ENCODE measurements at regions not wholly inside any gene's neighbourhood (a gene's known extent, or its start where the extent isn't known, plus 50 kb on each side); places are given as distances from the start of the nearest gene placed in this dataset.
"Not testable (repeated sequence)": the region's sequence is repeated elsewhere in the genome, so short reads cannot be mapped to it uniquely, and the experiment has no call there.

- no peak for DNase-seq (ENCODE audit: low read depth in 1 of 2, low spot score in 1 of 2)
These were observed 521.3 kb downstream of the UQCRFS1 start for GRCh38 chr19:28691683-28692082.

GRCh38 chr19:28689464-28689863 is 523.5 kb downstream of the UQCRFS1 start:
- not testable (repeated sequence) for DNase-seq (ENCODE audit: low read depth in 1 of 2, low spot score in 1 of 2)

DNA sequence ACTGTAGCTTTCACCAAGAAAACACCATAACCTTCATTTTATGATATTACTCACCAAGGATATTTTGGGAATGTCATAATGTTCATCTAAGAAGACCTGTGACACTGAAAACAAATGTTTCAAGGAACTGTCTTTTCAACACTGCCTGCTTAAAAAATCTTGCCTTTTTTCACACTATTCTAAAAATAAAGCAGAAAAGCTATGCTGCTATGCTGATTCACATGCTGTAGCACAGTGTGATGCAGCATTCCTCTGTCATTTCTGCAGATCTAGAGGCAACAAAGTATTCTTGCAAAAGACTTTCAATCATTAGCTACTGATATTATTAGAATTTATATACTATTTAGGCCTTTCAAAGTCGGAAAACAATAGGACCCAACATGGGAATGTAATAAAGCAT is 525.7 kb downstream of the UQCRFS1 start:
- no peak for DNase-seq (ENCODE audit: low read depth in 1 of 2, low spot score in 1 of 2)

- no peak for DNase-seq (ENCODE audit: low read depth in 1 of 2, low spot score in 1 of 2)
These were observed 526.2 kb downstream of the UQCRFS1 start for GRCh38 chr19:28686756-28687155.

- no peak for DNase-seq (ENCODE audit: low read depth in 1 of 2, low spot score in 1 of 2)
These were observed 527.1 kb downstream of the UQCRFS1 start for GRCh38 chr19:28685802-28686201.

DNA sequence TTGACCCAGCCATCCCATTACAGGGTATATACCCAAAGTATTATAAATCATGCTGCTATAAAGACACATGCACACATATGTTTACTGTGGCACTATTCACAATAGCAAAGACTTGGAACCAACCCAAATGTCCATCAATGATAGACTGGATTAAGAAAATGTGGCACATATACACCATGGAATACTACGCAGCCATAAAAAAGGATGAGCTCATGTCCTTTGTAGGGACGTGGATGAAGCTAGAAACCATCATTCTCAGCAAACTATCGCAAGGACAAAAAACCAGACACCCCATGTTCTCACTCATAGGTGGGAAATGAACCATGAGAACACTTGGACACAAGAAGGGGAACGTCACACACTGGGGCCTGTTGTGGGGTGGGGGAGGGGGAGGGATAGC is 527.9 kb downstream of the UQCRFS1 start:
- DNase-seq (ENCODE audit: low read depth in 1 of 2, low spot score in 1 of 2) = not testable (repeated sequence)

GRCh38 chr19:28680111-28680510 is 532.8 kb downstream of the UQCRFS1 start:
- no peak for DNase-seq (ENCODE audit: low read depth in 1 of 2, low spot score in 1 of 2)

GRCh38 chr19:28670836-28671235 is 542.1 kb downstream of the UQCRFS1 start:
- DNase-seq (ENCODE audit: low read depth in 1 of 2, low spot score in 1 of 2) = no peak

DNA sequence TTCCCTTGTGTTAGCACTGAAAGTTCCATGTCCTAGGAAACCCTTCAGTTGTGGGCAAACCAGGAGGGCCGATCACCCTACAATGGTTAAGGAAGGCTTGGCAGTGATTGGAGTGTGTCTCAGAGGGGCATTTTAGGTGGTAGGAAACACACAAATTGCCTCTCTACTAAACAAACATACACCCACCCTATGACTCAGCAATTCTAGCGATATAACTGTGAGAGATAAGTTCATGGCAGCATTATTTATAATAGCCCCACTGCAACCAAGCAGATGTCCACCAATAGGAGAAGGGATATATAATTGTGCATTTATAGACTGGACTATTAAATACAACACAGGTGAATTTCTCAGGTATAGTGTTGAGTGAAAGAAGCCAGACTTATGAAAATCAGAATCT is 543.1 kb downstream of the UQCRFS1 start:
- no peak for DNase-seq (ENCODE audit: low read depth in 1 of 2, low spot score in 1 of 2)

GRCh38 chr19:28667348-28667977 is 545.5 kb downstream of the UQCRFS1 start:
- DNase-seq (ENCODE audit: low read depth in 1 of 2, low spot score in 1 of 2) = no peak

DNA sequence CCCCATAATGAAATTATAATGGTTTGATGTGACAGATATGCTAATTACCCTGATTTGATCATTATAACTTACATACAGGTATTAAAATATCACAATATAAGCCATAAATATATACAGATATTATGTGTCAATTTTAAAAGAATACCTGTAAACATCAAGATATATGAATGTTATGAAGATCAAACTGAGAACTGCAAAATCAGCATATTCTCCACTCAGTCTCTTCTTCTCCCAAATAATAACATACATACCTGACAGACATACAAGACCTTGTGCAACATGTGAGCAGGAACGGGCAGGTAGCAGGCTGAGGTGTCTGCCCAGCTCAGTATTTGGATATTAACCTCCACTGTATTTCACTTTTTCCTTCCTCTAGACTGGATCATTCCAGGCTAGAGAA is 547.2 kb downstream of the UQCRFS1 start:
- no peak for DNase-seq (ENCODE audit: low read depth in 1 of 2, low spot score in 1 of 2)

DNA sequence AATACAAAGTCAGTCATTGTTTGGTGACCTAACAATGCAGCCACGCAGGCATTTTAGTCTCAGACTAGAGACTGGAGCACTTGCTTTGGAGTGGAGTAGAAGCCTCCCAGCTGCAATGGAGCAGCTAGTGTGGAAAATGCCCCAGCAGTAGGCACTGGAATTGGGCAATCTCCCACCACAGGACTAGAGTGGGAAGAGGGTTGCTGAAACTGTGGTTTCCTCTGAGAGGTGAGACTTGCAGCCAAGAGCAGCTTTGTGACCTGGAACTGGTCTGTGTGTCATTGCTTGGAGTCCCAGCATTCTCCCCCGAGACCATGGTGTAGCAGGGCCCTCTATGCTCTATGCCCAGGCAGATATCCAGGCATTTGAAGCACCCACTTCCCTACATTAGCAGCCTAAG is 556.3 kb downstream of the UQCRFS1 start:
- no peak for DNase-seq (ENCODE audit: low read depth in 1 of 2, low spot score in 1 of 2)

DNA sequence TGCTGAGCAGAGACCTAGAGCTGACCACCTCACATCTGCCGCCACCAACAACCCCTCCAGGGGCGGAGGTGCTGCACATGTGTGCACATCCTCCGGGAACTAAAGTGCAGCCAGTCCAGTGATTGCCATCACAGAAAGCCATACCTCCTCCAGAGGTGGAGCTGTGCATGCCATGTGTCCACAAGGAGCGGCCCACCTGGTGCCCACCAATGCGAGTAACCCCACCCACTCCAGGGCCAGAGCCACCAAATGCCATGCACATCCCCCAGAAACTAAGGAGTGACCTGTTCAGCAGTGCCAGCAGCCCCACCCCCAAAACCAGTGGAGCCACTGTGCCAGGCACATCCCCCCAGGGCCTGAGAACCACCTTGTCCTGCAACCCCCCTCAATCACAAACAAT is 557.9 kb downstream of the UQCRFS1 start:
- no peak for DNase-seq (ENCODE audit: low read depth in 1 of 2, low spot score in 1 of 2)

DNA sequence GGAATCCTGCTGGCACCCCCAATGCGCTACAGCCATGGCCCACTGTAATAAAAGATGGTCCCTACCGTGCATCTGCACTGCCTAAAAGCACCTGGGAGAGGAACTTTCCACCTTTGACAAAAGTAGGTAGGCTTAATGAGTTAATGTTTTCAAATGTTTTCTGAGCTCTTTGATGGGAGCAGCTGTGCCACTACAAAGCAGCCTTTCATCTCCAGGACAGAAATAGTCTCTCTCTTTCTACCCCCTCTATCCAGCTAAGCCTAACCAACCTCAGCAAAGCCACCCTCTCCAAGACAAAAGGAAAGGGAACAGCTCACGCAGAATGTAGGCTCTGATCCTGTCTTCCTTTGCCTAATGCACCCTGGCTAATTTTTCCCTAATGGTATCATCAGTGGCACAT is 560.2 kb downstream of the UQCRFS1 start:
- DNase-seq (ENCODE audit: low read depth in 1 of 2, low spot score in 1 of 2) = no peak

DNA sequence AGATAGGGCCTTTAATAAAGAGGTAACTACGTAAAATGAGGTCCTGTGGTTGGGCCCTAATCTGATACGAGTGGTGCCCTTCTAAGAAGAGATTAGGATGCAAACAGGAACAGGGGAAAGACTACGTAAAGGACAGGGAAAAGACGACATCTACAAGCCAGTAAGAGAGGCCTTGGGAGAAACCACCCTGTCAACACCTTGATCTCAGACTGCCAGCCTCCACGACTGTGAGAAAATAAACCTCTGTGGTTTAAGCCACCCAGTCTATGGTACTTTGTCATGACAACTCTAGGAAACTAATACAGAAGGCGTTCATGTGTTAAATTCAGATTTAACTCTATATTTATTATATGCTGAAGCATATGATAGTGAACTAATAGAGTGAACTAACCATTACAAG is 566.3 kb downstream of the UQCRFS1 start:
- no peak for DNase-seq (ENCODE audit: low read depth in 1 of 2, low spot score in 1 of 2)

DNA sequence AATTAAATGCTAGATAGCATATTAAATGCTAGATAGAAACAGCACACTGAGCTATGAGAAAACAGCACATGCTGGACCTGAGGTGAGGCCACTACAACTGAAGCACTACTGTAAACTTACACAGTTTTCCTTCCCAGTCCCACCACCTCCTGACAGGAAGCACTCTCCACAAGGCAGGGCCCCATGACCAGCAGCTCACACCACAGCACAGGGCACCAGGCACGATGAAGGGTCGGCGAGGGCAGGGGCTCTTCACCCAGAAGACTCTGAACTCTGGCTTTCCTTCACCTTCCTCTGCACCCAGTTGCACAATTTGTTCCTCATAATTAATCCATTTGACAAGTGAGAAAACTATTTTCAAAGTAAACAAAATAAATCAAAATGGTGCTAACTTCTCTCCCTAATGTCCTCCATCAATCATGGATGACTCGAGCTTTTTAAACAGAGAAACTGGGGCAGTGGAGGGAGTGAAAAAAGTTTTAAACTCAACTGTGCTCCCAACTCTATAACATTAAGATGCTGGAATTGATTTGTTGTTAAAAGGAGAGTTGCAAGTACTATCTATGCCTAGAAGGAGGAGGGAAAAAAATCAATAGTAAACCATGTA is 568.7 kb downstream of the UQCRFS1 start:
- no peak for DNase-seq (ENCODE audit: low read depth in 1 of 2, low spot score in 1 of 2)

DNA sequence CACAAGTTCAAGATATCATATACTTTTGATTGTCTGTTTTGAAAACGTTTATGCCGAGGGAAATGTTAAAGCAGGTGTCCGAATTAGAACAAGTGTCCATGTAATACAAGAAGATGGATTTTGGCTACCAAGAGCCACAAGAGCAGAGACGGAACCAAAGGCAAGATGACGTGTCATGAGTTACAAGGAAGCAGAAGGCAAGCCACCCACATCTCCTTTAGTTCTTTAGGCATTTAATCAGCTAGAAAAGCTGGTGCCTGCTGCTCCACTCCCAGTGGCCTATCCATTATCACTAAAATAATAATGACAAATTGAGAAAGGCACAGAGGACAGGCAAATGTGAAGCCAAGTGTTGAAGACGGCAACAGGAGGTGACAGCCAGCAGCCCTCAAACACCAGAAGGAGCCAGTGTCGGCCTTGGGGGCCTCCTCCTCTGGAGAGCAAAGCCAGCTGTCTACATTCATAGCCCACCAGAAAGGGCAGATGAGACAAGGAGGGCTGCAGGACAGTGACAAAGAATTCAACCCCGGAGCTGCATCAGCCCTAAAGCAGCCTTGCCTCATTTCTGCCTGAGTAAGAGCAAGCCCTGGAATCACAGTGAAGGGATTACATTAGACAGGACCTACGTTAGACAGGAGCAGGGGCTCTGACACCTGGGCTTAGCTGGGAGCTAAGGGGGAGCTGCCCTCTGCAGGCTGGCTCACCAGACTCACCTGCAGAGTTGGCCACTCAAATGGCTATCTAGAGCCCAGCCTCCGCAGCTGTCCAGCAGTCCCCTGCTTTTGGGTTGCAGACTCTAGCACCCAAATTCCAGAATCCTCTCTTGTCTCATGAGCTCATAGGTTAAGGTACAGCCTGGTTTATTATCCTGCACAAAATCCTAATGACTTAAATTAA is 569.9 kb downstream of the UQCRFS1 start:
- no peak for DNase-seq (ENCODE audit: low read depth in 1 of 2, low spot score in 1 of 2)

DNA sequence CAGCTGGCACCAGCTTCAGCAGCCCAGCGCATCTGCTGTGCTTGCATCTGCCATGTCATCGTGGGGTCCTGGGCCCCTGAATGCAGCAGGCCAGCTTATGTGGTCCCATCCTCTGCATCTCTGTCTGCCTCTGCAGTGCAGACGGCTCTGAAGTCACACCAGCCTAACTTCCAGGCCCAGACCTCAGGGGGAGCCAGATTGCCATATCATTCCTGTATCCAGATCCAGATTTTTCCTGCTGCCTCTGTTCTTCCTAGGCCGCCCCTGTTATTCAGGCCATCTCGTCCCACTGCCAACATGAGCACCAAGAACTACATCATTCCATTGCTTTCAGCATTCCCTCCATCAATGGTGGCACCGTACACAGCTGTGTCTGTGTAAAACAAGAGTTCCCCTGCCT is 571.6 kb downstream of the UQCRFS1 start:
- DNase-seq (ENCODE audit: low read depth in 1 of 2, low spot score in 1 of 2) = no peak

DNA sequence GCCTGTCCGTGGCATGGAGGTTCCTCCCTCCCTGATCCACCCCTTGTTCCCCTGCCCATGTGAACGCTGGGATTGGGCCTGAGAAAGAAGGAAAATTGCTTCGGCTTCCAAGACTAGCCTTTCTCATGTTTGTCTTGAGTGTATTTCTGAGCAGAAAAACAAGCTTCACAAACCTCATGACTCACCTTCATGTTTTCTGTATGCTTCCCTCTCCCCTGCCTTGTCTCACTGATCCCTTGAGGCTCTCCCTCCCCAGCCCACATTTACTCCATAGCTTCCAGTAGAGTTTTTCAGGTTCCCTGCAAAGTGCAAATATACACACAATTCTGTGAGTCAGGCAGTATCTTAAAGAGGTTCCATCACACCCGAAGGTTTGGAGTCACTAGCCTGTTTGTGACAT is 572.4 kb downstream of the UQCRFS1 start:
- DNase-seq (ENCODE audit: low read depth in 1 of 2, low spot score in 1 of 2) = no peak

DNA sequence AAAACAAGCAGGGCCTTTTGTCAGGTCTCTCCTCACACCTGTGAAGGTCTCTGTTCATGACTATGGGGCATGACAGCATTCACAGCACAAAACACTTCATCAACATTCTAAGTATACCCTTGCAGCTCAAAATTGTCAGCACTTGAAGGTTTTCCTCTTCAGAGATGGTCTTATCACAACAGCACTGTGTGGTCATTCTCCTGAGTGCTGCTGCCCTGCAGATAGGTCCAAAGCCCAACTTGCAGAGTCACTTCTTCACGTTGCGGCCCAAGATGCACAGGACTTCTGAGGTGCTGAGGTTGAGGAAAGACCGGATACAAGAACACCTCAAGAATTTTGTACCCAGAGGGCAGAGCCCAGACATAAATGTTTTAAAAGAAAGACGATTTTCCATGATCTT is 574.5 kb downstream of the UQCRFS1 start:
- no peak for DNase-seq (ENCODE audit: low read depth in 1 of 2, low spot score in 1 of 2)

GRCh38 chr19:28636706-28637105 is 576.2 kb downstream of the UQCRFS1 start:
- DNase-seq (ENCODE audit: low read depth in 1 of 2, low spot score in 1 of 2) = no peak

GRCh38 chr19:28636016-28636629 is 576.8 kb downstream of the UQCRFS1 start:
- DNase-seq (ENCODE audit: low read depth in 1 of 2, low spot score in 1 of 2) = no peak
